Inferior parietal cortex (tissue), 1 donor: ENCODE measurements at regions not wholly inside any gene's neighbourhood (a gene's known extent, or its start where the extent isn't known, plus 50 kb on each side); places are given as distances from the start of the nearest gene placed in this dataset.
"Not testable (repeated sequence)": the region's sequence is repeated elsewhere in the genome, so short reads cannot be mapped to it uniquely, and the experiment has no call there.

Experiments
- DNase-seq: peaks from one replicate; pipeline ENCODE4 v3.0.0-alpha.2; 2016; ENCODE audit errors: extremely low spot score

DNA sequence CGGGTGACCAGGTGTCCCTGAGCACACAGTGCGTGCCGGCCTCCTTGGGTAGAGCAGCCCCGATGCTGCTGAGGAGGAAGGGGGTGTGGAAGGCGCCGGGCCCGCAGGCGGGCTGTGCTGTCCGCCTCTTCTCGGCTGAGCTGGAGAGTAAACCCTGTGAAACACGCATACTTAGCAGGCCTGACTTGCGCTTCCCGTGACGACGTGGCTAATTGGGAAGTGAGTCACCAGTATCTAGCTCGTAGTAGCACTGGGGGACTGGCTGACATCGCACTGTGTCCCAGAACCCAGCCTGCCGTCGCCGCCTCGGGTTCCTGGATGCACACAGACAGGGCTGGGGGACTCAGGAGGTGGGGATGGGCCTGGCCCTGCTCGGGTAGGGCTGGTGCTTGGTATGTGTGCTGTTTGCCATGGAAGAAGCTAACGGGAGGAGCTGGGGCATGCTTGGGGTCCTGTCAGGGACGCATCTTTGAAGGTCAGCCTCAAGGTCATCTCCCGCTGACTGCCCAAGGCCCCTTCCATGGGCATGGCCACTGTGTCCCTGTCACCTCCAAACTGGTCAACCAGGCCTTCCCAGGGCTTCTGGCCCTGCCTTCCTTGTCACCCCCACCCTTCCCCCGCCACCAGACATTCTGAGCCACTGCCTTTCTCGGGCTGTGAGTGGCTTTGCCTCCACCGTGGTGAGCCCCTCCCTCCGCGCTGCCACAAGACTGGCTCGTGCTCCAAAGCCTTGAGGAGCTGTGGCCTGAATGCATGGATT lies 1327.0 kb downstream of the BRD1 start:
- DNase-seq: no peak

DNA sequence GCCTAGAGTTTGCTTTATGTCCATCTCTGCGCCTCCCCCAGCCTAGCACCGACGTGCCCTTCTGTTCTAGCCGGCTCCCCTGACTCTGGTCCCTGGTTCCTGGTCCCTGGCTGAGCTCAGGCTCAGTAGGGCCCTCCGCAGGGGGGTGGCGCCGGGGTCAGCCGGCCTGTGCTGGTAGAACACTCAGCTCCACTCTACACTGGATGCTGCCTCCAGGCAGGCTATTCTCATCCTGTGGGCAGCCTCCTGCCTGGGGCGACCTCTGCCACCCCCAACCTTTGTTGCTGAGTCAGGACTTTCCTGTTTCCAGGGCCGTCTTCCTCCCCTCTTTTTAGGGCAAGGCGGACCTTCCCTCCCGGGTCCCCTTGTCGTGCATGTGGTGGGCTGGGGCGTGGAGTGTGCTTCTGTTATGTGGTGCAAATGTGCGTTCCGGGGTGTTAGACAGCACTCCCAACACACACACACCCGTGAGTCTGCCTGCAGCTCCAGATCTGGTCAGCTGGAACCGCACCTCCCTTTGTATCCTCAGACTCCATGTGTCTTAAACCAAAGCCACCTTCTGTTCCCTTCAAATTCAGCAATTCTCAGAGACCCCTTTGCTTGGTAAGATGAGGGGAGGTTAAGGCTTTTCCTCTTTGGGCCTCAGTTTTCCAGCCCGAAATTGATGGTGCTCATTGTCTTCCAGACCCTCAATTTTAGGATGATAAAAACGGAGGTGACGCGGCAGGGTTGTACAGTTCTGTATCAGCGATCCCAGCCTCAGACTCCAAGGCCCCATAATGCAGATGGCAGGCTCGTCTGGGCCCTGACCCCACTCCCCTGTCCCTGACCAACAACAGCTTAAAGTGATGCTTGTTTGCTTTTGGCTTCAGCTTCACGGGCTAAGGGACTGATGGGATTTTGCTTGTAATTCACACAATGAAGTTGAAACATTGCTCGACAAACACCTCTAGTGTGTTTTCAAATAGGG lies 1327.9 kb downstream of the BRD1 start:
- no peak for DNase-seq

DNA sequence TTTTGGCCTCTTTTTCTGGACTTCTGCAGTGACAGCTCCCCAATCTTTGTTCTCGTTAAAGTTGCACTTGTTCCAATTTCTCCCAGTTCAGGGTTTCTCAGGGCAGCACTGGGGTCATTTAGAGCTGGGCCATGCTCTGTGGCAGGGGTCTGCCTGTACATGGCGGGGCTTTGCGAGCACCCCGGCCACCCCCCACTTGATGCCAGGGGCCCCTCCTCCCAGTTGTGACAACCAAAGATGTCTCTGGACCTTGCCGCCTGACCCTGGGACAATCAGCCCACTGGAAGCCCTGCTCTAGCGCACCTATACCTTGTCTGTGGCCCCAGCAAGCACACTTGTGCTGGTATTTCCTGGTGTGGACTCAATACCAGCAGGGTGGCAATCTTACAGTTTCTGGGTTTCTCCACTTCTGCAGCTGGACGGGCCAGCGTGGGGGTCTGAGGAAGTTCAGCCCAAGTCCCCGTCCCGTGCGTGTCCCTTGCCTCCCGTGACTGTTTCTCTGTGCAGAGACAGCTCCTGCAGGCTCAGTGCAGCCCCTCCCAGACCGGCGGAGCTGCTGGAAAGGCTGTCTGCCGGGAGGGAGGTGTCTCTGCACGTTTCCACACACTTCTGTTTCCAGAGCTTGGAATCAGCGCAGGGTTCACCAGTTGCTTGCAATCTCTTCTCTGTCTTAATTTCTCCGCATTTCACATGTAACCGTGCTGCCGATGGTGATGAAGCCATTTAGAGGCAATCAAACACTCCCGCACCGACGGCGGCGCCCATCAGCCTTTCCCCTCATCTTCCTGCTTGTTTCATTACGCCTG lies 1328.9 kb downstream of the BRD1 start:
- DNase-seq: no peak

DNA sequence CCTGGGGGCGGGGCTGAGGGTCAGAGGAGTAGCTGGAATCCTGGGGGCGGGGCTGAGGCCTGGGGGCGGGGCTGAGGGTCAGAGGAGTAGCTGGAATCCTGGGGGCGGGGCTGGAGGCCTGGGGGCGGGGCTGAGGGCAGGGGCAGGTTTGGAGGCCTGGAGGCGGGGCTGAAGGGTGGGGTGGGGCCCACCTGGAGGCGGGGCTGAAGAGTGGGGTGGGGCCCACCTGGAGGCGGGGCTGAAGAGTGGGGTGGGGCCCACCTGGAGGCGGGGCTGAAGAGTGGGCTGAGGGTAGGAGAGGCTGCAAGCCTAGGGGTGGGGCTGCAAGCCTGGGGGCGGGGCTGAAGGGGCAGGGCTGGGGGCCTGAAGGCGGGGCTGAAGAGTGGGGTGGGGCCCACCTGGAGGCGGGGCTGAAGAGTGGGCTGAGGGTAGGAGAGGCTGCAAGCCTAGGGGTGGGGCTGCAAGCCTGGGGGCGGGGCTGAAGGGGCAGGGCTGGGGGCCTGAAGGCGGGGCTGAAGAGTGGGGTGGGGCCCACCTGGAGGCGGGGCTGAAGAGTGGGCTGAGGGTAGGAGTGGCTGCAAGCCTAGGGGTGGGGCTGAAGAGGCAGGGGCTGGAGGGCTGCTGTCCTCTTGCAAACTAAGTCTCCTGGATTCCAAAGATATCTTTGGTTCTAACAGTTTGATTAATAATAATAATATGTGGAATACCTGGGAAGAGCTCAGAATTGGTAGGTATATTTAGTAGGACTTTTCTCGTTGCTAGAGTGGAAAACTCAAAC lies 1329.7 kb downstream of the BRD1 start:
- not testable (repeated sequence) for DNase-seq

DNA sequence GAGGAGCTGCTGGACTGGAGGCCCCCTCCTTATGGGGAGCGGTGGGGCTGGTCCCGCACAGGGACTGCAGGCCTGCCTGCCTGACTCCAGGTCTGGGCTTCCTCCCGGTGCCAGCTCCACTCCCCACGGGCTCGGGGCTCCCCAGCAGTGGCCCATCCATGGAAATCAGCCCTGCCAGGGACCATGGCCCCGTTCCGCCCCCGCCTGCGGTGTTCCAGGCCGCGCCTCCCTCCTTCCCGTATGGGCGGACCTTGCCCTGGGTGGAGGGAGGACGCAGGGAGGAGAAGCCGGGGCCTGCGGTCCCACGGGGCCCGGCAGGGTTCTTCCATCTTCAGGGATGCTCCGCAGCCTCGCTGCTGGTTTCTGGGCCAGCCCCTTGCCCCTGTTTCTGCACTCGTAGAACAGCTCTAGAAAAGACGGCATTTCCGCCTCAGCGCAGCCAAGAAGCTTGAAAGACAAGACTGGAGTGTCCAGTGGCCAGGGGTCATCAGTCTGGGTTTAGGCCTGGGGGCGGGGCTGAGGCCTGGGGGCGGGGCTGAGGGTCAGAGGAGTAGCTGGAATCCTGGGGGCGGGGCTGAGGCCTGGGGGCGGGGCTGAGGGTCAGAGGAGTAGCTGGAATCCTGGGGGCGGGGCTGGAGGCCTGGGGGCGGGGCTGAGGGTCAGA lies 1330.6 kb downstream of the BRD1 start:
- DNase-seq: no peak

DNA sequence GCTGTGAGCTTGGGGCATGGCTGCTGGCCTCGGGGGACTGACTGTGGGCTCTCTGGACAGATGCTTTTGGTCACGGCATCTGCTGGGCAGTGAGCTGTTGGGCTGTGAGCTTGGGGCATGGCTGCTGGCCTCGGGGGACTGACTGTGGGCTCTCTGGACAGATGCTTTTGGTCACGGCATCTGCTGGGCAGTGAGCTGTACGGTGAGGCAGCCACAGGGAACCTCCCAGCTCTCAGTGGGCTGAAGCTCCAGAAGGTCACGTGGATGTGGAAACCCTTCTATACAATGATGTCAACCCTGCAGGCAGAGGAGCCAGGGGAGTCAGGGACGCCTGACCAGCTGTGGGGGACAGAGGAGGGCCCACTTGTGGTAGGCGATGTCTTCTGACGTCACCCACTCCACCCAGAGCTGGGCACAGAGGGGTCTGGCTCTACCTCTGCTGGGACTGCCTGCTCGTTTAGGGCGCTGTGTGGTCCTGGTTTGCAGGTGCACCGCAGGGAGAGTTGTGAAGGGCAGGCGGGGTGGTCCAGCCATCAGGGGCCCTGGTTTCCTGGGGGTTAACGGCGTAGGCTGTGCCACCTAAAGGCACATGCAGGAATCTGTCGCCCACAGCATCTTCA lies 1331.3 kb downstream of the BRD1 start:
- DNase-seq: no peak

DNA sequence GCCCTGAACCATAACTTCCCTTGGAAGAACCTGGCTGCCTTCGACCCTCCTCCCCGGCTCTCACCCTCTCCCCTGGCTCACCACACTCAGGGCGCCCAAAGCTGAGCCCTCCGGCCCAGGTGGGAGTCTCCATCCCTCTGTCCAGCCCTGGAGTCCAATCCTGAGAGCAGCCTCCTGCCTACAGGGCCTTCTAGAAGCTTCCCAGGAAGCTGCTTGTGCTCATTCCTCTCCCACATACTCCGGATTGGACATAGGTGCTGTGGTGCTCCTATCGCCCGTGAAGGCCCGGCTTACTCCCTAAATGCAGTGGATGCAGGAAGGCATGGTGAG lies 1332.0 kb downstream of the BRD1 start:
- DNase-seq: no peak

DNA sequence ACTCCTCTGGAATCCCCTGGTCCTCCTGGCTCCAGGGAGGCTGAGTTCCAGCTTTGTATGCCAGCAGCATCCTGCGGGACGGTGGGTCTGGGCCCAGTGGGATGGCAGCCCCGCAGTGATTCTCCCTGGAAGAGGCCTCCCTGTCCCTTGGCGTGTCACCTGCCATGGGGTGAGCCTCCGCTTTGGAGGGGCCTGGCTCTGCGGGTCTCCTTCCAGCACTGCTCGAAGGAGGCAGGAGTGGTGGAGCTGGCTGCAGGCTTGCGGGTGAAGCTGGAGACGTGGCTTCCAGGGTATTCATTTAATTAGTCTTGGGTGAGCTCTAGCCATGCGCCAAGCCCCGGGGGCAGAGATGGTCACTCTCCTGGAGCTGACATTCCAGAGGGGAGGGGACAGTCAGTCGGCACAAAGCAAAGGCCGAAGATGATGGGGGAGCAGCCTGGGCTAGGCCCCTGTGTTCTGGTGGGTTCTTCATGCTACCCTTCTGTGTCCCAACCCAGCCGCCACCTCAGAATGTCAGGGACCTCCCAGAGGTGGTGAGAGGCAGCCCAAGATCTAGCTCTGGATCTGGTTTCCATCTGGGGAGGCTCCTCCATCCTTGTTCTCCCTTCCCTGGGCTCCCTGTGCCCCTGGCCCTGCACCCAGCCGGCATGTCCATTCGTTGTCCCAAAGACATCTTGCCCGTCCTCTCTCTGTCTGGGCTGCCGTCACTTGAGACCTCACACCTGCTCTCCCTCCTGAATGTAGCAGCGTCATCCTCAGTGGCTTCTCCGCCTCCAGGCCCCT lies 1332.5 kb downstream of the BRD1 start:
- no peak for DNase-seq

DNA sequence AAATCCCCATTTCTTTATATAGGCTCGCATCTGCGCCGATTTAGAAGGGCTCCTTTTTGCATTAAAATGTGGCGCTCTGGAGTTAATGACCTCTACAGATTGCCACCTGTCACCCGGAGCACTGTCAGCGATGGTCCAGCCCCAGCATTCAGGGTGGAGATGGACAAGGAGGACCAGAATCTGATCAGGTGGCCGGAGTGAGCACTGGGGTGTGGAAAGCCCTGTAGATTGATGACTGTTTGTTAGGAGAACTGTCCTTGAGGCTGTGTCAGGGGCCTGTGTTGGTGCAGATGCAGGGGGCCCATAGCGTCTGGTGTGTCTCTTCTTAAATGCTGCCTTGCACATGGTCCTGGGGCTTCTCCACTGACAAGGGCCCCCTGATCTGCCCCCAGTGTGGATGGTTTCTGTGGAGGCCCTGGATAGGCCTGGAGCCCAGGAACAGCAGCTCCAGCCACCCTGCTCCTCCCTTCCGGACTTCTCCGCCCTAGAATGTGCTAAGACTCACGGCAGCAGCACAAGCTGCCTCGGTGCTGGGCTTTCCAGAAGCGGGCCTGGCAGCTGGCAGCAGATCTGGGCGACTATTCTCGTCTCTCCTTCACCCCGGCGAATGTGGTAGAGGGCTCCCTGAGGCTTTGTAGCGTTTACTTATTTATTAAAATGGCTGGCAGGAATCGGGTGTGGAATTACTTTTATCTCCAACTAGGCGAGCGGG lies 1333.3 kb downstream of the BRD1 start:
- no peak for DNase-seq

DNA sequence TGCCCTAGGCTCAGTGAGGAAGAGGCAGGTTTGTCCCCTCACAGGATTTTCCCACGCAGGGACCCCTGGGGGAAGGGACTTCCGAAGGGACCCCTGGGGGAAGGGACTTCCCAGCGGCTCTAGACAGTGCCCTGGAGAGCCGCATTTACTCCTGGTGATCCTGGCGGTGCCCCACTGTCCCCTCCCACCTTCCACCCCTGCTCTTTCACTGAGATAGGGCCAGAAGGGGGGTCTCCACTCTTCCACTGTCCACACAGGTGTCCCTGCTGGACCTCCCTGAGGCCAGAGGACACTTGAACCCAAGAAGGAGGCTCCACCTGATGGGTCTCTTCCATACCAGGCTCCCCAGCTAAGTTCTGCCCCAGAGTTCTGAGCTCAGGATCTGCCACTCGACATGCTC lies 1333.9 kb downstream of the BRD1 start:
- DNase-seq: no peak

DNA sequence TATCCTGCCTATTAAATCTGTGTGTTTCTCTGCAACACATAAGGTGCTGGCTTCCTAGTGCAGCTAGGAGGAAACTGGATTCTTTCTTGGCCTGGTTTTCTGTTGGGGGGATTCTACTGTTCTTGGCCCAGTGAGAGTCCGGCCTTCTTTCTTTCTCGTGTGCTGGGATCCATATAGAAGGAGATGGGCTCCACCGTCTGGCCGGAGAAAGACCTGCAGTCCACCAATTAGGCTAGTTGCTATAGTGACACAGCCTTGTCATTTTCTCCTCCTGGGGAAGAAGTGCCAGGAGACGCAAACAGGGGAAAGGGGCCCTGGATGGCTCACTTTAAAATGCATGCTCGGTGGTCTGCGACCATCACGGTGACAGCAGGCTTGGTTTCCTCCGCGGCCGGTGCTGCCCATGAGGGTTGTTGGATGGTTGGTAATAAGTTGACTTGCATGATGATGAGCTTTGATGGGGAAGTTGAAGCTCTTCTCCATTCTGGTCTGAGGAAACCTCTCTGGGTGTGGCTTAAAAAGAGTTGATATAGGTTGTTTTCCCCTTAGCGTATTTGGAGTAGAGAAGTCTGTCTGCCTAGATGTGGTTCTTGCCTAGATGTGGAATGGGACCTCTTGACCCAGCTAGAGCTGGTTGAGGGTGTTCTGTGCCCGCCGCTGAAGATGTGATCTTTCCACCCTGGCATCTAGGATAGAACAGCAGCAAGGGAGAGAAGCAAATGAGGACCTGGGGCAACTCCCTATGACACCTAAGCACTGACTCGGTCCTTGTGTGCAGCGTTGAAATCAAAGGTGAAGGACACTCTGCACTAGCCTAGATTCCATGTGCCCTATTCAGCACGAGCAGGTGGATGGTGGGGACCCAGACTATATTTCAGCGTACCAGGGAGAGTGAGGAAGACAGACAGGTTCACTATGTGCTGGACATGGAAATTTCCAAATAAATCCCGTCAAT lies 1335.0 kb downstream of the BRD1 start:
- peak; percentile 82 for DNase-seq

DNA sequence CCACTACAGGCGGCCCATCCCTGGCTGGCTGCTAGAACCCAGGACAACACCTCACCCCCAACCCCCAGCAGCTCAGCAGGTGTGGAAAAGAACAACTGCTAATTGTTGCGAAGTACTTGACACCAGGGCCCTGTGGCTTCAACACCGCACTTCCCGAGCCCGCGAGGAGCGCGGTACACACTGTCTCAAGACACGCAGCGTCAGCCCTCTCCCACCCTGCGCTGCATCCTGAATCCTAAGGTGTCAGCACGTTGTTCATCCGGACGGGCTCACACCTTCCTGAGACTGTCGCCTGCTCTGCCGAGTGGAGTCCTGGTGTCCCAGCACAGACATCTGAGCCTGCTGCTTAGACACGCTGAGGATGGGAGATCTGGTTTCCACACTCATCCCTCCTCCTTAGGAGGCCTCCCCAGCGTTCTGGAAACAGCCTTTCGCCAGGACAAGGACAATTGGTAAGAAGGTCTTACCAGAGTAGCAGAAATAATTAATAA lies 1336.2 kb downstream of the BRD1 start:
- DNase-seq: no peak

DNA sequence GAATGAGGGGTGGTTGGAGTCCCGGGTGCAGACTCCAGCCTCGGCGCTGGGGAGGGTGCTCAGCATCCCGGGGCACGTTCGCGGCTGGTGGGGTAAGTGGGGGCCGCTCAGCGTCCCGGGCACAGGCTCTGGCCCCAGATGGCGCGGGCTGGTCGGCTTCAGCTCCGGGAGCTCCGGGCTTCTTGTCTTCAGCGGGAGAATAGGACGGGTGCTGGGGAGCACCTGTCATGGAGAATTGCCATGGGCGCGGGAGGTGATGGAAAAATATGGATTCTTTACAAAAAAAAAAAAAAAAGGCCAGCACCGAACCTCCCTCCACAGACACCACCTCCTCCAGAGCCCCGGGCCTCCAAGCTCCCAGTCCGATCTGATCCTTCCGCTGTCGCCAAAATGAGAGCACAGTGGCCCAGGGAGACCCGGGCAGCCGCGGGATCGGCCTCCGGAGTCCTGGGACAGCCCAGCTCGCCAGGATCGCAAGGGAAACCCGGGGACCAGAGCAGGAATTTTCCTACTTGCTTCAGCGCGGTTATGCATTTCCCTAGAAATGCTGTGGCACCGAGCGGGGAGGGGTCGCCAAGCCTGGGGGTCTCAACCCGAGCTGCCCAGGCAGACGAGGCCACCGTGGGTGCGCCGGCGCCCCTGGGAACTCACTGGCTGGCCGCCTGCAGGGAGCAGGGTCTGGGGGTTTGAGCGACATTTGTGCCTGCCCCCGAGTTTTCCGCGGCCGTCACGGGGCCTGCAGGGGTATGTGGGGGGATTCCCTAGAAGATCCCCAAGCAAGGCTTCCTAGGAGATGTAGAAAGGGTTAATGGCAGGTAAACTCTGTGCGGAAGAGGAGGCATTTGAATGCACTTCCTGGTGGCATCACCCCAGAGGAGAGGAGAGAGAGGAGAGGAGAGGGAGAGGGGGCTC lies 1336.9 kb downstream of the BRD1 start:
- no peak for DNase-seq

DNA sequence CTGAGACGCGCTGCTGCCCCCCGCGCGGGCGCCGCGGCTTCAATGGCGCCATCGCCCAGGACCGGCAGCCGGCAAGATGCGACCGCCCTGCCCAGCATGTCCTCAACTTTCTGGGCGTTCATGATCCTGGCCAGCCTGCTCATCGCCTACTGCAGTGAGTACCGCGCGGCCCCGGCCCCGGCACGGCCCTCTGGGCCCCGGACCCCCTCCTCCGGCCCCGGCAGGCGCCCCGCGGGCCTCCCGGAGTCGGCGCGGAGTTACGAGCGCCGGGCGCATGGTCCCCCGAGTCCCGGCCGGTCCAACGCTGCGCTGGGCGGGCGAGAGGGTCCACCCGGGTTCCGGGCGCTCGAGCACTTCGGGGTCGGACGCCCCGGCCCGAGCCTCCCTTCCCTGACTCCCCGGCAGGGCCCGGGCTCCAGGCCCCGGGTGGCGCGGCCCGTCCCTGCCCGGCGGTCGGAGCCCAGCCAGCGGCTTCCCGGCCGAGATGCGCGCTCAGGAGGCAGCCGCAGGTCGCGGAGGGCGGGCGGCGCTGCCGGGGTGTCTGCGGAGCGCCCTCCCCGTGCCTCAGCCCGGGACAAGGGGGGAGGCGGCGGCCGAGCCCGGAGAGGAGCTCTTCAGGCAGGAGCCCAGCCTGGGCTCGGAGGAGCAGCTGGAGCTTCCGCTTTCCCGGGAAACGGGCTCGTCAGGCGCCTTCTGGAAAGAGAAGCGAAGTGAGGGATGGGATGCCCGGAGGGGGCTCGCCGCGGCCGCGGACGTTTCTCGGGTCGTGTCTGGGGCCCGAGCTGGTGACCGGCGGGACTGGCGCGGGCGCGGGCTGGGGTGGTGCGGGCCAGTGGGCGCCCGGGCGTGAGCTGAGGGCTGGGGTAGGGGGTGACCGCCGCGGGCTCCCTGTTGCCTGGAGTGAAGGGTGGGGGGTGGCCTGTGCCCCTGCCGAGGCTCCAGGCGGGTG lies 1337.8 kb downstream of the BRD1 start:
- no peak for DNase-seq
